H7 (cell line): ENCODE measurements at regions not wholly inside any gene's neighbourhood (a gene's known extent, or its start where the extent isn't known, plus 50 kb on each side); places are given as distances from the start of the nearest gene placed in this dataset.
"Not testable (repeated sequence)": the region's sequence is repeated elsewhere in the genome, so short reads cannot be mapped to it uniquely, and the experiment has no call there.

Experiments used
- DNase-seq: peaks from one replicate; pipeline ENCODE4 v3.0.0; 2012
- H3K27me3 ChIP-seq: 2 replicates; pipeline ENCODE4 v1.6.0; 2011; ENCODE audit warnings: mild to moderate bottlenecking, low read length; ENCODE audit not compliant: control insufficient read depth, insufficient read depth
- H3K36me3 ChIP-seq: replicated peaks from 2 replicates; pipeline ENCODE4 v1.5.1; 2011; ENCODE audit warnings: low read length; ENCODE audit not compliant: control insufficient read depth, insufficient read depth
- H3K4me3 ChIP-seq: 2 replicates; pipeline ENCODE4 v1.5.1; 2011; ENCODE audit warnings: low read depth, mild to moderate bottlenecking, control low read depth, low read length, moderate library complexity; ENCODE audit not compliant: insufficient read depth

DNA sequence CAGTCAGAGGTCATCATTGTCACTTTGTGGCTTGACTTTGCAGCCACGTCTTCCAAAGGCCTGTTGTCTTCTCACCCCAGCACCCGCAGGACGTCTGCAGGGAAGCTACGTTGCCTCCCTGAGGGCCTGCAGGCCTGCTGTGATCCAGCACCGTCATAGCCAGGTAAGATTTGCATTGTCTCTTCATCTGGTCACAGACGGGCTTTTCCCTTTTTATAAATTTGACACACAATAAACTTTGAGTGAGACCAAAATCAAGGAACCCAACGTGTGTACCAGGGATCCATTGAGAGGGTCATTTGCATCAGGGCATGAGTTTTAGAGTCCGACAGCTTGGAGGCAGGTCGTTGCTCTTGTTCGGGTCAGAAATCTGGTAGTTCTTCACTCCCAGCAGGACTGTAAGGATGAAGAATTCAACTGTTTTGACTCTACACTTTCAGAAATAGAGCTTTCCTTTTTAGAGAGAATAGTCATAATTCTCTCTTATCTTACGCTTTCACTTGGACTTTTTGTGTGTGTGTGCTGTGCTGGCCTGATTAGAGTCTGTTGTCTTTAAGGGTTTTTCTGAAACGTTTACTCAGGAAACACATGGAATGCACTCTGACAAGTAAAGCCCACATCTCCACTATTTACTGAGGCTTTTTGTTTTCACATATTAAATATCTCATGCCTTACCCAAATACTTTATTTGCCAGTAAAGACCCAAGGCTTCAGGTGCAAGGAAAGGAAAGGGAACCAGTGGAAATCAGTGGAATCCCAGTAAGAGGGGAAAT lies 177.2 kb upstream of the TAB2 start:
- no peak for DNase-seq
- Histone ChIP-seq H3K36me3 (no peaks in the 10 kb centered on the region), H3K4me3 (no peak overlapping the region), H3K27me3 (no peaks in the 10 kb centered on the region)

DNA sequence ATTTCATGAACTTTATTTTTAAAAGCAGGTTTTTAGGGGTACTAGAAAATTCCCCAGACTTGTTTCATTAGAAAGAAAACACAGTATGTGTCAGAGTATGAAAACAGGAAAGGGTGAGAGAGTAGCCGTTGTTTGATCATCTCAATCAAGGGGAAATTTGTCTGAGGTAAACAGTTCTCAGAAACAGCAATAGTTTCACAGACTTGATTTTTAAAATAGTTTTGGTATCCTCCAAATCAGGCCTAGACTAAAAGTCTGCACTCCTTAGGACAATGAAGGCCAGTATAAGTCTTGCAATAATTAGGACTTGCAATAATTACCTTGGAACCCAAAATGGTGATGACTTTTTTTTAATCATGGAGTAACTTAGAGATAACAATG lies 176.6 kb upstream of the TAB2 start:
- Histone ChIP-seq H3K4me3 (no peak overlapping the region), H3K27me3 (no peaks in the 10 kb centered on the region), H3K36me3 (no peaks in the 10 kb centered on the region)
- DNase-seq, result no peak

DNA sequence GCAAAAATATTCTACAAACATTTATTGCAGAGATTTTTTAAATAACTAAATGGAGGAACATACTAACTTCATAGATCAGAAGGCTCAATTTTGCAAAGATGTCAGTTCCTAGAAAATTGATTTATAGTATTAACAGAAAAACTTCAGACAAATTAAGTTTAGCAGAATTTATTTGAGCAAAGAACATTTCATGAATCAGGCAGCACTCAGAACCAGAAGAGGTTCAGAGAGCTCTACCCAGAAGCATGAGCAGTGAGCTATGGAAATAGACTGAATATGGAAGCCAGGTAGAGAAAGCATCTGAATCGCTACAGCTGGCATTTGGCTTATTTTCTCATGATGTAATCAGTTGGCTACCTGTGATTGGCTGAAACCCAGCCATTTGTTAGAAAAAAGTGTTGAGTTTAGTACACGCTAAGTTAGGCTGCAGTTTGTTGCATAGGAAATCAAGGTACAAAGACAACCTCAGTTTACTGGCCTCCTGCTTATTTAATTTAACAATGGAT lies 174.5 kb upstream of the TAB2 start:
- no peak for DNase-seq
- Histone ChIP-seq H3K27me3 (no peaks in the 10 kb centered on the region), H3K36me3 (no peaks in the 10 kb centered on the region), H3K4me3 (no peak overlapping the region)

DNA sequence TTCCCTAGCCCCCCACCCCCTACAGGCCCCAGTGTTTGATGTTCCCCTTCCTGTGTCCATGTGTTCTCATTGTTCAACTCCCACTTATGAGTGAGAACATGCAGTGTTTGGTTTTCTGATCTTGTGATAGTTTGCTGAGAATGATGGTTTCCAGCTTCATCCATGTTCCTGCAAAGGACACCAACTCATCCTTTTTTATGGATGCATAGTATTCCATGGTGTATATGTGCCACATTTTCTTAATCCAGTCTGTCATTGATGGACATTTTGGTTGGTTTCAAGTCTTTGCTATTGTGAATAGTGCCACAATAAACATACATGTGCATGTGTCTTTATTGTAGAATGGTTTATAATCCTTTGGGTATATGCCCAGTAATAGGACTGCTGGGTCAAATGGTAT lies 171.7 kb upstream of the TAB2 start:
- not testable (repeated sequence) for H3K36me3 ChIP-seq, DNase-seq, H3K27me3 ChIP-seq, H3K4me3 ChIP-seq

DNA sequence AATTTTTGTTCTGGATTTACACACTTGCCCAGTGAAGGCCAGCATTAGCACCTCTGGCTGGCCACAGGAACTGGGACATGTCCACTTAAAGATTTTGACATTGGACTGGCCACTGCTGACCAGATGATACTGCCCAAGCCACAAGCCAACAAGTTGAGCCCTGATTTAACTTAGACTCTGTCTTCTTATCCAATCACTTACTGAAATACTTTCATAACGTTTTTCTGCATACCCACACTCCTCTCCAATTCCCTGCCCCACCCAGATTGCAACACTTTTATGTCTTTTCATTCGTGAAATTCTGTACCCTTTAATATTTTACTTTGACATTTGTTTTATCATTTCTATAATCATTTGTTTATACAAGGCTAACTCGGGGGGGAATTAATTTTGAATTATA lies 170.3 kb upstream of the TAB2 start:
- no peak for DNase-seq
- Histone ChIP-seq H3K4me3 (no peak overlapping the region), H3K27me3 (no peaks in the 10 kb centered on the region), H3K36me3 (no peaks in the 10 kb centered on the region)

- H3K4me3 ChIP-seq, result no peak overlapping the region
Measured at GRCh38 chr6:149147938-149148718, 169.4 kb upstream of the TAB2 start.

GRCh38 chr6:149149653-149150052 lies 167.9 kb upstream of the TAB2 start:
- DNase-seq, result no peak
- Histone ChIP-seq H3K4me3 (no peak overlapping the region), H3K36me3 (no peaks in the 10 kb centered on the region), H3K27me3 (no peaks in the 10 kb centered on the region)

More at GRCh38 chr6:149147938-149148718, 169.4 kb upstream of the TAB2 start:
- Histone ChIP-seq H3K36me3 (no peaks in the 10 kb centered on the region), H3K27me3 (no peaks in the 10 kb centered on the region)
- no peak for DNase-seq

DNA sequence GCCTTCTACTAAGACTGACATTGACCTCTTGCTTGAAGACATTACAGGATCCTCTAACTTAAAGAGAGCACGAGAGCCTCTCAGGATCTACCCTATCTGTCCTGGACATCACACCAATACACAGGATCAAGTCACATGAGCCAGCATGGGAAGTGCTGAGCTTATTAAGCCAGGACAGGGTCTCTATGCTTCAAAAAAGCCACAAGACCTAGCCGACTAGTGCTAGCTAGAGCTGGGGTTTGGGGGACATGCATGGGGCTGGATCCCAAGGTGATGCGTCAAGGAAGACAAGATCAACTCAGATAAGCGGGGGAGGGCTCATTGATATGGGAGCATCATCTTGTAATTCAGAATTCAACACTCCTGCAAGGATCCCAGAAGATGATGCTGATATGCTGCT lies 167.2 kb upstream of the TAB2 start:
- Histone ChIP-seq H3K36me3 (no peaks in the 10 kb centered on the region), H3K27me3 (no peaks in the 10 kb centered on the region), H3K4me3 (no peak overlapping the region)
- no peak for DNase-seq

- Histone ChIP-seq H3K27me3 (no peaks in the 10 kb centered on the region), H3K36me3 (no peaks in the 10 kb centered on the region), H3K4me3 (no peak overlapping the region)
- DNase-seq, result no peak
Measured at GRCh38 chr6:149150801-149151398, 166.6 kb upstream of the TAB2 start.

- Histone ChIP-seq H3K36me3 (no peaks in the 10 kb centered on the region), H3K4me3 (no peak overlapping the region), H3K27me3 (no peaks in the 10 kb centered on the region)
- no peak for DNase-seq
Measured at GRCh38 chr6:149152521-149152920, 165.0 kb upstream of the TAB2 start.

- H3K27me3 ChIP-seq, result no peaks in the 10 kb centered on the region
- H3K4me3 ChIP-seq, result no peak overlapping the region
- H3K36me3 ChIP-seq, result no peaks in the 10 kb centered on the region
- DNase-seq, result no peak
Measured at GRCh38 chr6:149153100-149153499, 164.4 kb upstream of the TAB2 start.

- DNase-seq, result no peak
- H3K4me3 ChIP-seq, result no peak overlapping the region
- H3K27me3 ChIP-seq, result no peaks in the 10 kb centered on the region
- H3K36me3 ChIP-seq, result no peaks in the 10 kb centered on the region
Measured at GRCh38 chr6:149153693-149154092, 163.8 kb upstream of the TAB2 start.

GRCh38 chr6:149154261-149154821 lies 163.2 kb upstream of the TAB2 start:
- Histone ChIP-seq H3K4me3 (no peak overlapping the region), H3K36me3 (no peaks in the 10 kb centered on the region), H3K27me3 (no peaks in the 10 kb centered on the region)
- no peak for DNase-seq

- H3K4me3 ChIP-seq, result no peak overlapping the region
- H3K27me3 ChIP-seq, result no peaks in the 10 kb centered on the region
Measured at GRCh38 chr6:149157126-149157525, 160.4 kb upstream of the TAB2 start.

More at GRCh38 chr6:149157126-149157525, 160.4 kb upstream of the TAB2 start:
- DNase-seq, result no peak
- H3K36me3 ChIP-seq, result no peaks in the 10 kb centered on the region
